BJ (cell line): ENCODE measurements at regions not wholly inside any gene's neighbourhood (a gene's known extent, or its start where the extent isn't known, plus 50 kb on each side); places are given as distances from the start of the nearest gene placed in this dataset.

ENCODE experiments used
- CTCF ChIA-PET: fragments of 350-600 bp; formaldehyde crosslinking; extraction: SDS; loops from one replicate; lab custom pipeline; 2021; ENCODE audit warnings: antibody characterized with exemption, inconsistent platforms; lab: Yijun Ruan, JAX
- POLR2A ChIA-PET: fragments of 300-600 bp; sonication (Branson Sonifier 250); formaldehyde crosslinking; extraction: SDS; loops from one replicate; lab custom pipeline; 2021; ENCODE audit warnings: antibody characterized with exemption; lab: Charles Lee
- DNase-seq: peaks from one replicate; pipeline ENCODE4 v3.0.0-alpha.2; 2011; ENCODE audit warnings: low read depth
- H3K27me3 ChIP-seq: 2 replicates; pipeline ENCODE4 v1.6.0; 2011; ENCODE audit warnings: low read length; ENCODE audit not compliant: control insufficient read depth, insufficient read depth
- H3K36me3 ChIP-seq: 2 replicates; pipeline ENCODE4 v1.5.1; 2011; ENCODE audit warnings: low read length; ENCODE audit not compliant: control insufficient read depth, insufficient read depth
- H3K4me3 ChIP-seq: 2 replicates; pipeline ENCODE4 v1.5.1; 2011; ENCODE audit warnings: low read depth, mild to moderate bottlenecking, control low read depth, low read length
- TF ChIP-seq, protein P1 (sequence below): IDR thresholded peaks from 2 replicates; pipeline ENCODE4 v1.5.1; 2011; ENCODE audit warnings: low read depth, mild to moderate bottlenecking, control low read depth, inconsistent platforms, low read length, moderate library complexity; ENCODE audit not compliant: insufficient read depth

DNA sequence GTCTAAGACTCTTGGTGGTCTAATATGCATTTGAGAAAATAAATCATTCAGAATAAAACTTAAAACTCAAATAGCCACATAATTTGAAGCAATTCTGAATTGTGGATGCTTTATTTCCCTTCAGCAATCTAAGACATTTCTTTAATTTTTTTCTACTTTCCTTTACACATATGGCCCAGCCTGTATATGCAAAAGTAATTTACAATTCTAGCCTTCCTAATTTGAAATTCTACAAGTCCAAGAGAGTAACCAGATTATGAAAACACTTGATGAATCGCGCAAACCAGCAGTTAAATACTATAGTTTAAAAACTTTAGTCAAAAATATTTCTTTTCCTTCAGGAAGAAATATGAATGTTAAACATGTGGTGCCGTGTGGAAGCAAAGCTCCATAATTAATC lies 1014.2 kb downstream of the TUSC7 start:
- TF ChIP-seq, protein P1, sequence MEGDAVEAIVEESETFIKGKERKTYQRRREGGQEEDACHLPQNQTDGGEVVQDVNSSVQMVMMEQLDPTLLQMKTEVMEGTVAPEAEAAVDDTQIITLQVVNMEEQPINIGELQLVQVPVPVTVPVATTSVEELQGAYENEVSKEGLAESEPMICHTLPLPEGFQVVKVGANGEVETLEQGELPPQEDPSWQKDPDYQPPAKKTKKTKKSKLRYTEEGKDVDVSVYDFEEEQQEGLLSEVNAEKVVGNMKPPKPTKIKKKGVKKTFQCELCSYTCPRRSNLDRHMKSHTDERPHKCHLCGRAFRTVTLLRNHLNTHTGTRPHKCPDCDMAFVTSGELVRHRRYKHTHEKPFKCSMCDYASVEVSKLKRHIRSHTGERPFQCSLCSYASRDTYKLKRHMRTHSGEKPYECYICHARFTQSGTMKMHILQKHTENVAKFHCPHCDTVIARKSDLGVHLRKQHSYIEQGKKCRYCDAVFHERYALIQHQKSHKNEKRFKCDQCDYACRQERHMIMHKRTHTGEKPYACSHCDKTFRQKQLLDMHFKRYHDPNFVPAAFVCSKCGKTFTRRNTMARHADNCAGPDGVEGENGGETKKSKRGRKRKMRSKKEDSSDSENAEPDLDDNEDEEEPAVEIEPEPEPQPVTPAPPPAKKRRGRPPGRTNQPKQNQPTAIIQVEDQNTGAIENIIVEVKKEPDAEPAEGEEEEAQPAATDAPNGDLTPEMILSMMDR, result no peak
- Histone ChIP-seq H3K4me3 (no peak overlapping the region), H3K36me3 (no peaks in the 10 kb centered on the region), H3K27me3 (no peaks in the 10 kb centered on the region)
- ChIA-PET POLR2A (no interaction called here), CTCF (interaction anchor here (1.0 to 1.5 kb wide), 3 partner anchors 9 to 107 kb away, joined by 3 to 4 read pairs (median 3); no protein-coding TSS in a partner anchor)
- no peak for DNase-seq

DNA sequence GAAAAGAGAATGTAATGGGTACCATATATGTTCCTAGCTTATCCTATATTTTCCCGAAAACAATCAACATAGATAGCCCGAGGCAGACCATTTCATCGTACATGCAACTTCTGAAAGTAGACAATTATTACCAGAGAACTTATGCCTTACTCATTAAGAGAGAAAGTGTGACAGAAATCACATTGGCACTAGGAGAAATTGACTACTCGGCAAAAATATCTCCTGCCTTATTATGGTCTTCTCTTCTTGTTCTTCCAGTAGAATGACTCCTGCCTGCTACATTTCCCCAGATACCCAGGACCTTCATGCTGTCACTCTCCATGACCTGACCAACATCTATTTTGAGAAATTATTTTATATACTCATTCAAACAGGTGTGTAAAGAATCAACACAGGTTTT lies 1015.7 kb downstream of the TUSC7 start:
- H3K4me3 ChIP-seq, result no peak overlapping the region
- H3K36me3 ChIP-seq, result no peaks in the 10 kb centered on the region
- POLR2A ChIA-PET, result no interaction called here
- no peak for DNase-seq
- TF ChIP-seq, protein P1, result no peak
- H3K27me3 ChIP-seq, result no peaks in the 10 kb centered on the region
- CTCF ChIA-PET, result interaction anchor here (0.9 kb wide), 1 partner anchor 22 kb away, joined by 3 read pairs; no protein-coding TSS in a partner anchor

DNA sequence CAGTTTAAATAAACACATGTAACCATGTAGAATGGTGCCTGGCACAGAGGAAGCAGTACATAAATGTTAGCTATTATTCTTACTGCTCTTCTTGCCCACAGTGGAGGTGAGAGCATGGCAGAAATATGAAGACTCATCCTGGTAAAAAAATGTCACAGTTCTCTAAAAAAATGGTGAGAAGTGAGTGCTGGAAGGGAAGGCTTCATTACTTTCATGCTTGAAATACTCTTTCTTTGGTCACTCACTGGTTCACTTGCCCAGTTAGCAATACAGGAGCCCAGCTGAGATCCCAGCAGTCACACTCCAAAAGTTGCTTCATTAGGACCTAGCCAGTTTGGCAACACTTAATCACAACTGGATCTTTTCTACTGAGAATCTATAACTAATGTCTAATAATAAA lies 1017.2 kb downstream of the TUSC7 start:
- Histone ChIP-seq H3K36me3 (no peaks in the 10 kb centered on the region), H3K27me3 (no peaks in the 10 kb centered on the region), H3K4me3 (no peak overlapping the region)
- POLR2A ChIA-PET, result no interaction called here
- TF ChIP-seq, protein P1, result no peak
- CTCF ChIA-PET, result no interaction called here
- no peak for DNase-seq

DNA sequence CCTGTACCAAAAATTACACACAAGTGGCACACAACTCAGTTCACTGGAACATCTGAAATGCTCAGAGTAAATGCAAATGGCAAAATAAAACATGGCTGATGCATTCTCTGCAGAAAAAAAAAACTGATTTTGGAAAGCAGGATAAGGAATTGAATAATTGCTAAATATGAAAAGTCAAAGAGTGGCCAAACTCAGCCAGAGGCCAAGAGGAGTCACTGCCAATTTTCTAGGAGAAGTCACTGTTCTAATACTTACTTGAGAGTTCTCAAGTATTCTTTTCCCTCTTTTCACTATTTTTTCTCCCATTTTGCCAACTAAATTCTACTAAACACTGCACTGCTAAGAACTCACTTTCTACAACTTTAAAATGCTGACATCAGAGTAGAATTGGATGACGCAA lies 1018.6 kb downstream of the TUSC7 start:
- no peak for DNase-seq
- CTCF ChIA-PET, result no interaction called here

DNA sequence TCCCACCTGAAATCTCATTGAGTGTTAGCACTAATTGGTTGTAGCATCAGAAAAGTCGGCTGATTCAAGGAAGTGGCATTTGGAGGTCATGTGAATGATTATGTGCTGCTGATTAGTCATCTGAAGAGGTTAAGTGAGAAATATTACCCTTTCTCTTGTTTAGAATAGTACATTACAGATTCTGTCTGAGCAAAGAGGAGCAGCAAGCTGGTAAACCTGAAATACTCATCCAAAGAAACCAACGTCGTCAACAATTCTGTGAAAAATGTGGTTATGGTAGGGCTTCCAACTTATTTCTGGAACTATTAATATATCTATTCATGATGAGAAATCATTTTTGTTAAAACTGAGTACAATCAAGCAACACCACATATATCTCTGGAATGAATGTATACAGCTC lies 1024.9 kb downstream of the TUSC7 start:
- CTCF ChIA-PET, result interaction anchor here (0.5 kb wide), 1 partner anchor 14 kb away, joined by 3 read pairs; no protein-coding TSS in a partner anchor
- TF ChIP-seq, protein P1, result no peak

More for the DNA sequence above, 1018.6 kb downstream of the TUSC7 start:
- Histone ChIP-seq H3K36me3 (no peaks in the 10 kb centered on the region), H3K27me3 (no peaks in the 10 kb centered on the region), H3K4me3 (no peak overlapping the region)
- POLR2A ChIA-PET, result no interaction called here
- TF ChIP-seq, protein P1, result no peak

More for the DNA sequence above, 1024.9 kb downstream of the TUSC7 start:
- no peaks in the 10 kb centered on the region for H3K36me3 ChIP-seq
- POLR2A ChIA-PET, result interaction anchor here (0.6 kb wide), 1 partner anchor 1070 kb away, joined by 3 read pairs; no protein-coding TSS in a partner anchor
- no peaks in the 10 kb centered on the region for H3K27me3 ChIP-seq
- no peak for DNase-seq
- H3K4me3 ChIP-seq, result no peak overlapping the region
